IMR-90 (cell line): ENCODE measurements at regions not wholly inside any gene's neighbourhood (a gene's known extent, or its start where the extent isn't known, plus 50 kb on each side); places are given as distances from the start of the nearest gene placed in this dataset.

Source experiments
- ATAC-seq: fragments of 200-7000 bp; cut with Tn5 transposase; 2 replicates; pipeline ENCODE4 v1.9.1; 2020; ENCODE audit warnings: low read depth, mild to moderate bottlenecking, moderate library complexity
- BruUV-seq: library from RNA; stranded (reverse); fragments of 400-500 nt; replicated peaks from 2 replicates; lab custom pipeline; 2021; lab: Mats Ljungman, UMichigan
- CTCF ChIA-PET: fragments of 300-600 bp; formaldehyde crosslinking; extraction: SDS; loops from one replicate; lab custom pipeline; 2021; ENCODE audit warnings: antibody characterized with exemption; lab: Yijun Ruan, JAX
- POLR2A ChIA-PET: fragments of 300-600 bp; sonication (Branson Sonifier 250); formaldehyde crosslinking; loops from one replicate; lab custom pipeline; 2022; ENCODE audit warnings: antibody characterized with exemption; ENCODE audit not compliant: unreplicated experiment; lab: Charles Lee
- DNase-seq: peaks from one replicate; pipeline ENCODE4 v3.0.0; 2013
- H2AFZ ChIP-seq: replicated peaks from 2 replicates; pipeline ENCODE3; 2013; ENCODE audit warnings: low read length, mild to moderate bottlenecking; ENCODE audit not compliant: poor library complexity
- H2AK5ac ChIP-seq: 2 replicates; pipeline ENCODE4 v1.6.1; 2013; ENCODE audit warnings: low read depth, low read length, inconsistent platforms
- H2AK9ac ChIP-seq: replicated peaks from 2 replicates; pipeline ENCODE3; 2013; ENCODE audit warnings: mild to moderate bottlenecking, low read depth, low read length, moderate library complexity; ENCODE audit not compliant: poor library complexity
- H2BK120ac ChIP-seq: 2 replicates; pipeline ENCODE4 v1.6.1; 2013; ENCODE audit warnings: low read depth, low read length, inconsistent platforms
- H2BK15ac ChIP-seq: 3 replicates; pipeline ENCODE4 v1.6.1; 2013; ENCODE audit warnings: low read depth, low read length, inconsistent platforms
- H2BK20ac ChIP-seq: 2 replicates; pipeline ENCODE4 v1.6.1; 2013; ENCODE audit warnings: low read depth, mild to moderate bottlenecking, inconsistent platforms, low read length, moderate library complexity
- H2BK5ac ChIP-seq: 2 replicates; pipeline ENCODE4 v1.6.1; 2013; ENCODE audit warnings: mild to moderate bottlenecking, low read depth, low read length, inconsistent platforms; ENCODE audit not compliant: poor library complexity, severe bottlenecking
- H3K14ac ChIP-seq: replicated peaks from 2 replicates; pipeline ENCODE4 v1.6.1; 2013; ENCODE audit warnings: low read depth, low read length, inconsistent platforms
- H3K18ac ChIP-seq: 2 replicates; pipeline ENCODE4 v1.6.1; 2013; ENCODE audit warnings: low read depth, low read length, control low read depth
- H3K23ac ChIP-seq: 2 replicates; pipeline ENCODE4 v1.6.1; 2013; ENCODE audit warnings: low read depth, low read length, inconsistent platforms
- H3K27ac ChIP-seq: 2 replicates; pipeline ENCODE4 v1.5.1; 2013; ENCODE audit warnings: mild to moderate bottlenecking, control low read depth, low read length; ENCODE audit not compliant: insufficient read depth
- H3K27me3 ChIP-seq: 2 replicates; pipeline ENCODE4 v1.6.1; 2013; ENCODE audit warnings: low read length; ENCODE audit not compliant: control insufficient read depth, insufficient read depth
- H3K36me3 ChIP-seq: 2 replicates; pipeline ENCODE4 v1.6.1; 2013; ENCODE audit warnings: low read length, mixed read lengths; ENCODE audit not compliant: control insufficient read depth, insufficient read depth
- H3K4ac ChIP-seq: 2 replicates; pipeline ENCODE4 v1.6.1; 2013; ENCODE audit warnings: low read depth, low read length, inconsistent platforms
- H3K4me1 ChIP-seq: 2 replicates; pipeline ENCODE4 v1.6.1; 2013; ENCODE audit warnings: low read length, mixed read lengths; ENCODE audit not compliant: control insufficient read depth, insufficient read depth
- H3K4me2 ChIP-seq: 2 replicates; pipeline ENCODE4 v1.6.1; 2013; ENCODE audit warnings: low read depth, mild to moderate bottlenecking, control low read depth, low read length, moderate library complexity
- H3K4me3 ChIP-seq: 2 replicates; pipeline ENCODE4 v1.5.1; 2013; ENCODE audit warnings: low read depth, mild to moderate bottlenecking, control low read depth, low read length, moderate library complexity; ENCODE audit not compliant: insufficient read depth
- H3K56ac ChIP-seq: 2 replicates; pipeline ENCODE4 v1.6.1; 2013; ENCODE audit warnings: low read length, inconsistent platforms; ENCODE audit not compliant: insufficient read depth; ENCODE audit errors: extremely low read depth
- H3K79me1 ChIP-seq, 2 experiments: 2 replicates each; pipeline ENCODE4 v1.6.1; 2013; ENCODE audit warnings: low read length in 2 of 2, inconsistent platforms in 1 of 2, low read depth in 1 of 2
- H3K9ac ChIP-seq: 2 replicates; pipeline ENCODE4 v1.6.1; 2013; ENCODE audit warnings: low read depth, low read length, control low read depth
- H3K9me1 ChIP-seq: 2 replicates; pipeline ENCODE4 v1.6.1; 2013; ENCODE audit warnings: low read length, inconsistent platforms; ENCODE audit not compliant: insufficient read depth
- H3K9me3 ChIP-seq: 2 replicates; pipeline ENCODE4 v1.6.1; 2013; ENCODE audit warnings: low read length; ENCODE audit not compliant: control insufficient read depth, insufficient read depth
- H4K20me1 ChIP-seq: 2 replicates; pipeline ENCODE4 v1.6.1; 2013; ENCODE audit warnings: low read length, inconsistent platforms; ENCODE audit not compliant: insufficient read depth
- H4K5ac ChIP-seq: 2 replicates; pipeline ENCODE4 v1.6.1; 2013; ENCODE audit warnings: mild to moderate bottlenecking, low read depth, low read length, control low read depth
- H4K8ac ChIP-seq, 2 experiments: 2 replicates each; pipeline ENCODE4 v1.6.1; 2013; ENCODE audit warnings: low read depth in 2 of 2, low read length in 2 of 2, control low read depth in 1 of 2, inconsistent platforms in 1 of 2
- H4K91ac ChIP-seq: 2 replicates; pipeline ENCODE4 v1.6.1; 2013; ENCODE audit warnings: low read depth, low read length, inconsistent platforms; ENCODE audit not compliant: insufficient read depth
- CEBPB ChIP-seq: IDR thresholded peaks from 2 replicates; pipeline ENCODE4 v1.6.1; 2012; ENCODE audit warnings: low read depth, low read length, improper control_type of control experiment
- CHD1 ChIP-seq: IDR thresholded peaks from 2 replicates; pipeline ENCODE4 v1.6.1; 2012; ENCODE audit warnings: low read depth, low read length, improper control_type of control experiment
- FOS ChIP-seq: fragments of 150-350 bp; IDR thresholded peaks from 2 replicates; pipeline ENCODE4 v1.6.1; 2016; ENCODE audit warnings: low read depth, low read length
- MAZ ChIP-seq: IDR thresholded peaks from 2 replicates; pipeline ENCODE4 v1.6.1; 2012; ENCODE audit warnings: low read depth, mild to moderate bottlenecking, low read length, improper control_type of control experiment, moderate library complexity, borderline replicate concordance
- NFE2L2 ChIP-seq: fragments of 150-350 bp; IDR thresholded peaks from 2 replicates; pipeline ENCODE4 v1.6.1; 2016; ENCODE audit warnings: low read depth, mild to moderate bottlenecking, low read length
- POLR2A ChIP-seq: IDR thresholded peaks from 2 replicates; pipeline ENCODE4 v1.6.1; 2012; ENCODE audit warnings: mild to moderate bottlenecking, low read depth, low read length
- RCOR1 ChIP-seq: IDR thresholded peaks from 2 replicates; pipeline ENCODE4 v1.6.1; 2012; ENCODE audit warnings: mild to moderate bottlenecking, low read length, improper control_type of control experiment; ENCODE audit not compliant: insufficient replicate concordance
- RFX5 ChIP-seq: IDR thresholded peaks from 2 replicates; pipeline ENCODE4 v1.8.0; 2012; ENCODE audit warnings: low read depth, mild to moderate bottlenecking, low read length, moderate library complexity
- SMC3 ChIP-seq: fragments of 150-350 bp; IDR thresholded peaks from 2 replicates; pipeline ENCODE4 v1.6.1; 2016; ENCODE audit warnings: low read depth, mild to moderate bottlenecking, antibody characterized with exemption, low read length, moderate library complexity
- WGBS, 2 experiments: methylation state at CpG; one replicate each; pipeline versions ENCODE4 v1.1.5 to v1.1.7; 2013; ENCODE audit warnings: missing lambda C conversion rate in 2 of 2; ENCODE audit not compliant: insufficient read length in 1 of 2; ENCODE audit errors: extremely low coverage in 2 of 2; 5-methylcytosine and 5-hydroxymethylcytosine counted together
- dilution Hi-C: fragments of 300-500 bp; cut with HindIII; formaldehyde crosslinking; loops from one replicate; pipeline ENCODE4 v1.14.3; 2018; ENCODE audit warnings: low sequenced_read_pairs; ENCODE audit not compliant: unreplicated experiment
- in situ Hi-C: fragments of 300-500 bp; cut with MboI; formaldehyde crosslinking; loops from 3 replicates; pipeline ENCODE4 v1.14.3; 2019; ENCODE audit warnings: low sequenced_read_pairs, inconsistent platforms, mixed read lengths
- intact Hi-C: fragments of 100-400 bp; cut with micrococcal nuclease; formaldehyde crosslinking; loops from 2 replicates; pipeline ENCODE4 v1.10.0; 2022
- TF ChIP-seq, protein P1 (sequence below): fragments of 150-350 bp; IDR thresholded peaks from 2 replicates; pipeline ENCODE4 v1.6.1; 2017; ENCODE audit warnings: mild to moderate bottlenecking, antibody characterized with exemption, low read length, low read depth
- TF ChIP-seq, protein P2 (sequence below): conservative IDR thresholded peaks from 2 replicates; pipeline ENCODE4 v1.5.1; 2012; ENCODE audit warnings: mild to moderate bottlenecking, low read depth, low read length, improper control_type of control experiment
- TF ChIP-seq, protein P3 (sequence below): fragments of 150-350 bp; IDR thresholded peaks from 2 replicates; pipeline ENCODE4 v1.6.1; 2016; ENCODE audit warnings: low read depth, mild to moderate bottlenecking, low read length, moderate library complexity, borderline replicate concordance

- Histone ChIP-seq H3K4ac (no peak overlapping the region), H2AFZ (no peak overlapping the region), H3K14ac (no peak overlapping the region), H2BK15ac (no peak overlapping the region), H3K9me3 (no peaks in the 10 kb centered on the region), H4K20me1 (no peaks in the 10 kb centered on the region), H3K4me2 (no peak overlapping the region), H4K5ac (no peak overlapping the region), H2AK5ac (no peak overlapping the region), H2BK20ac (no peak overlapping the region), H3K27ac (no peak overlapping the region), H2BK120ac (no peak overlapping the region), H3K79me1 (no peaks in the 10 kb centered on the region), H2AK9ac (no peak overlapping the region), H3K23ac (no peak overlapping the region), H2BK5ac (no peak overlapping the region), H3K4me1 (no peaks in the 10 kb centered on the region; the same call in 1 of the 2 replicates), H3K56ac (no peak overlapping the region), H3K4me3 (no peak overlapping the region), H4K8ac (no peak overlapping the region), H3K36me3 (no peaks in the 10 kb centered on the region), H3K18ac (no peak overlapping the region), H3K9me1 (no peaks in the 10 kb centered on the region), H3K27me3 (no peaks in the 10 kb centered on the region), H3K9ac (no peak overlapping the region), H4K91ac (no peak overlapping the region)
- dilution Hi-C loops = no loop called here
- no TSS peak for BruUV-seq
- ATAC-seq (no peak), DNase-seq (no peak)
- intact Hi-C loops = no loop called here
- TF ChIP-seq, protein P1, sequence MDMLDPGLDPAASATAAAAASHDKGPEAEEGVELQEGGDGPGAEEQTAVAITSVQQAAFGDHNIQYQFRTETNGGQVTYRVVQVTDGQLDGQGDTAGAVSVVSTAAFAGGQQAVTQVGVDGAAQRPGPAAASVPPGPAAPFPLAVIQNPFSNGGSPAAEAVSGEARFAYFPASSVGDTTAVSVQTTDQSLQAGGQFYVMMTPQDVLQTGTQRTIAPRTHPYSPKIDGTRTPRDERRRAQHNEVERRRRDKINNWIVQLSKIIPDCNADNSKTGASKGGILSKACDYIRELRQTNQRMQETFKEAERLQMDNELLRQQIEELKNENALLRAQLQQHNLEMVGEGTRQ = no peak
- TF ChIP-seq SMC3 (no peak), NFE2L2 (no peak), MAZ (no peak), FOS (no peak), POLR2A (no peak), CHD1 (no peak), CEBPB (no peak), RCOR1 (no peak), RFX5 (no peak)
- TF ChIP-seq, protein P2, sequence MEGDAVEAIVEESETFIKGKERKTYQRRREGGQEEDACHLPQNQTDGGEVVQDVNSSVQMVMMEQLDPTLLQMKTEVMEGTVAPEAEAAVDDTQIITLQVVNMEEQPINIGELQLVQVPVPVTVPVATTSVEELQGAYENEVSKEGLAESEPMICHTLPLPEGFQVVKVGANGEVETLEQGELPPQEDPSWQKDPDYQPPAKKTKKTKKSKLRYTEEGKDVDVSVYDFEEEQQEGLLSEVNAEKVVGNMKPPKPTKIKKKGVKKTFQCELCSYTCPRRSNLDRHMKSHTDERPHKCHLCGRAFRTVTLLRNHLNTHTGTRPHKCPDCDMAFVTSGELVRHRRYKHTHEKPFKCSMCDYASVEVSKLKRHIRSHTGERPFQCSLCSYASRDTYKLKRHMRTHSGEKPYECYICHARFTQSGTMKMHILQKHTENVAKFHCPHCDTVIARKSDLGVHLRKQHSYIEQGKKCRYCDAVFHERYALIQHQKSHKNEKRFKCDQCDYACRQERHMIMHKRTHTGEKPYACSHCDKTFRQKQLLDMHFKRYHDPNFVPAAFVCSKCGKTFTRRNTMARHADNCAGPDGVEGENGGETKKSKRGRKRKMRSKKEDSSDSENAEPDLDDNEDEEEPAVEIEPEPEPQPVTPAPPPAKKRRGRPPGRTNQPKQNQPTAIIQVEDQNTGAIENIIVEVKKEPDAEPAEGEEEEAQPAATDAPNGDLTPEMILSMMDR = no peak
- TF ChIP-seq, protein P3, sequence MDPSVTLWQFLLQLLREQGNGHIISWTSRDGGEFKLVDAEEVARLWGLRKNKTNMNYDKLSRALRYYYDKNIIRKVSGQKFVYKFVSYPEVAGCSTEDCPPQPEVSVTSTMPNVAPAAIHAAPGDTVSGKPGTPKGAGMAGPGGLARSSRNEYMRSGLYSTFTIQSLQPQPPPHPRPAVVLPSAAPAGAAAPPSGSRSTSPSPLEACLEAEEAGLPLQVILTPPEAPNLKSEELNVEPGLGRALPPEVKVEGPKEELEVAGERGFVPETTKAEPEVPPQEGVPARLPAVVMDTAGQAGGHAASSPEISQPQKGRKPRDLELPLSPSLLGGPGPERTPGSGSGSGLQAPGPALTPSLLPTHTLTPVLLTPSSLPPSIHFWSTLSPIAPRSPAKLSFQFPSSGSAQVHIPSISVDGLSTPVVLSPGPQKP = no peak
- POLR2A ChIA-PET = no interaction called here
- whole genome bisulfite sequencing, 2 experiments = 88% methylated on average over 3 of the region's 8 CpGs; no CpG with 5 or more reads in 1 of the 2 experiments
- in situ Hi-C loops = no loop called here
- CTCF ChIA-PET = interaction anchor here (0.8 kb wide), 1 partner anchor 14 kb away, joined by 3 read pairs; no protein-coding TSS in a partner anchor
These were observed 238.5 kb upstream of the KCNMB2 start for GRCh38 chr3:178297740-178298139.
